ENCODE measurements at regions not wholly inside any gene's neighbourhood (a gene's known extent, or its start where the extent isn't known, plus 50 kb on each side); places are given as distances from the start of the nearest gene placed in this dataset.
A peak's percentile ranks its signal among the peaks of the same experiment; 100 is the strongest.

GRCh38 chr13:74644229-74644628 is 510.0 kb upstream of the KLF12 start:
- no peak for DNase-seq

GRCh38 chr13:74641586-74641985 is 507.4 kb upstream of the KLF12 start:
- DNase-seq = no peak

- no peak for DNase-seq
Measured at GRCh38 chr13:74633734-74634133, 499.5 kb upstream of the KLF12 start.

GRCh38 chr13:74629985-74630384 is 495.8 kb upstream of the KLF12 start:
- no peak for DNase-seq

GRCh38 chr13:74625541-74625940 is 491.3 kb upstream of the KLF12 start:
- DNase-seq = no peak

GRCh38 chr13:74623761-74624160 is 489.6 kb upstream of the KLF12 start:
- DNase-seq = no peak

GRCh38 chr13:74622284-74622683 is 488.1 kb upstream of the KLF12 start:
- DNase-seq = no peak

GRCh38 chr13:74620711-74621110 is 486.5 kb upstream of the KLF12 start:
- DNase-seq = no peak

DNA sequence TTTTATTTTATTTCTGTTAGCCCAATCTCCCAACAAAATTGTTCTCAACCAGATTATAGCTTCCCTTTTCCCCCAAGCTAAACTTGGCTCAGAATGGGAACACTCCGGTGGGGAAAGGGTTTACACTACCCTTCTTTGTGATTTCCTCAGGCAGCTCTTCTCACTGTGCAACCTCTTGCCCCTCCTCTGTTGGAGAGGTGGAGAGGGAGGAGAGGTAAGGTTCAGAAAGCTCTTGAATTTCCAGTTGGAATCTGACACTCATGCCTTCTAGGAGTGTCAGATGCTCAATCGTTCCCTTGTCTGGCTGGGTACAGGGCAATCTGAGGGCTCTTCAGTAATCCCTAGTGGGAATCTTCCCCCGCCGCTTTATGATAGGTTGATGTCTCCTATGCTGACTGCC is 486.1 kb upstream of the KLF12 start:
- no peak for DNase-seq

GRCh38 chr13:74597526-74597925 is 463.3 kb upstream of the KLF12 start:
- DNase-seq = no peak

GRCh38 chr13:74596691-74597090 is 462.5 kb upstream of the KLF12 start:
- no peak for DNase-seq

GRCh38 chr13:74593688-74594087 is 459.5 kb upstream of the KLF12 start:
- DNase-seq = no peak

DNA sequence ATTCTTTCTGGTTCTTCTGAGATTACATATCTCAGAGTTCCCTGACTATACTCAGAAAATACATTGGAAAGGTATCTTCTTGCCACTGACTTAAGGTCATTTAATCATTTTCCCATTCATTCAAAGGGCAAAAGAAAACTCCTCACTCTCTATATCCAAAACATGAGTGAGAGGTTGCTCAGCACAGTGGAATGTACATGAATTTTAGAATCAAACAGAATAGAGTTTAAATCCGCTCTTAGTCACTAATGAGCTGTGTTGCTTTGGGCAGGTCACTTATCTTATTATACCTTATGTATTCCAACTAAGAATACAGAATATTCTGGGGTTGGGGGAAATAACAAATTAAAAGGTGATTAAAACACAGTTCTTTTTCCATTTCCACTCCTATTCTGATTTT is 452.6 kb upstream of the KLF12 start:
- DNase-seq = no peak

GRCh38 chr13:74576420-74576819 is 442.2 kb upstream of the KLF12 start:
- DNase-seq = no peak

- peak; percentile 60 for DNase-seq
Measured at GRCh38 chr13:74575729-74576125, 441.5 kb upstream of the KLF12 start.

DNA sequence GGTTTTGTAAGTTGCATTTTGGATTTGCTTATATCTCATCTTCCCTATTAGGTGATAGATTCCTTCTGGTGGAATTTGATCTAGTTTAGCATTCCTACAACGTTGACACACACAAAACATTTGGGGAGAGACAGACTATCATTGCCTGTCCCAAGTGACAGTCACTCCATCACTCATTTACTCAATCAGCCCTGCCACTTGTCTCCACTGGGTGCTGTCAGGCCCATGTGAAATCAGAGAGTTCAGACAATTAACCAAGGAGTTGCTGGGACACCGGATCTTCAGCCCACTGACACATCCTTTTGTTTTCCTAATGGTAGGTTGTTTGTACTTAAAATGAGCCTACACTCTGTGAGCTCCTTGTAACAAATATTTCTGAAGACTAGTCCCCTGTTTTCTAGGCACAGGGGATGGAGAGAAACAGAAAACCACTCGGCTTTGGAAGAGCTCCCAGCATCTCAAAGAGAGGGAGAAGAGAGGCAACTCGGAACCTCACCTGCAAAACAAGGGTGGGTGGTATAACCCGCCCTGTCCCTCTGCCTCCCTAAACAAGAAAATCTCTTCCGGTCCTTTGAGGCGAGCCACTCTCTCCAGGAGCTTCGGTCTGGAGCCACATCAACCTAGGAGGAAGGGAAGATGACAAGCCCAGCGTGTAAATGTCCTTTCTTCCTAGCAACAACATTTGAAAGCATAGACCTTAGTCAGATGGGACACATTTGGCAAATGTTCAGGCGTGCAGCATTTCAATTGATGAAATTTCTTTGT is 440.9 kb upstream of the KLF12 start:
- peak; percentile 14 for DNase-seq

DNA sequence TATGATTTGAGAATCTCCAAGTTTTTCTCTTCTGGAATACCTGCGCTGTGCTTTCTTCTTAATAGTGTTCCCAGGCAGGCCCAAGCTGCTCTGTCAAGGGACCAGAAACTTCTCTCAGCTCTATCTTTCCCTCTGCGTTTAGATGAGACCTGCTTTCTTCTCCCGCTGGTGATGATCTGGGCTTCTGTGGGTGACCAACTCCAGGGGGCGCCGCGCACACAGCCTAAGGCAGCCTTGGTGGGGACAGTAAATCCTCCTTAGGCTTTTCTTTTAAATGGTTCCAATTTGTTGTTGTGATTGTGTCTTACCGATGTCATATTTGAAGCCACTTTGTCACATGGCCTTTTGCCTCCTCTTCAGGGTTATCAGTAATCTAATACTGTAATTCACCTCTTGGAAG is 439.4 kb upstream of the KLF12 start:
- DNase-seq = no peak

GRCh38 chr13:74571811-74572210 is 437.6 kb upstream of the KLF12 start:
- DNase-seq = no peak

- DNase-seq = no peak
Measured at GRCh38 chr13:74570834-74571233, 436.6 kb upstream of the KLF12 start.

DNA sequence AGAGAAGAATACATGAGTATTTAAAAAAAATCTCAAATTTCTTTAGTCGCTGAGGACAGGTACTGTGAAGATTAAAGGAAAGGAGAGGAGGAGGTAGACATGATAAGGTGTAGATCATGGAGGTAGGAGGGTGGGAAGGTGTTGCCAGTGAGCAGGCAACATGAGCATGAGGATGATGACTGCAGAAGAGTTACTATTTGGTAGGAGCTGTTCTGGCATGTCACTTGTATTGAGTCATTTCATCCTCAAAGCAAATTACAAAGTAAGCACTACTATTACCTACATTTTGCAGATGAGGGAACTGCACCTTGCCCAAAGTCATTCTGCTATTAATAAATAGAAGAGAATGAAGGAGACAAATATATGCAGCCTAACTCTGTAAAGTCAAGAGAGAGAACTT is 435.8 kb upstream of the KLF12 start:
- DNase-seq = no peak

- DNase-seq = no peak
Measured at GRCh38 chr13:74569251-74569650, 435.0 kb upstream of the KLF12 start.

DNA sequence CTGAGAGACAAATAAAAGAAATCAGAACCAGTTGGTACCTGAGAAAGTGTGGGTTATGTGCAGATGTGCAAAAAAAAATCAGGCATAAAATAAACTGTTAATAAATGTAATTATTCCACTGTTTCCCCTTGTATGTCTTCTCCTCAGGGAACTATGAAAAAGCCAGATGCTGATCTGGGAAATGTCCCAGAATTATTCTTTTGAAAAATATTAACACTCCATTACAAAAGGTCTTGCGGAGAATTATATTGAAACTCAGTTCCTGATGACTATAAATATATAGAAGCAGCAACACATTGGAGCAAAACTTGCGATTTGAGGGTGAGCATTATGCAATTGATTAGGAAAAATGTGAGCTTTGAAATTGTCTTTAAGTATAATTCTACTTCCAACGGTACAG is 433.3 kb upstream of the KLF12 start:
- DNase-seq = no peak

- DNase-seq = no peak
Measured at GRCh38 chr13:74562381-74562780, 428.2 kb upstream of the KLF12 start.

- DNase-seq = no peak
Measured at GRCh38 chr13:74561155-74561554, 427.0 kb upstream of the KLF12 start.

- DNase-seq = no peak
Measured at GRCh38 chr13:74560325-74560724, 426.1 kb upstream of the KLF12 start.

Measured in COR-L47 (cell line).